HG03196 (cell line): ENCODE measurements at regions not wholly inside any gene's neighbourhood (a gene's known extent, or its start where the extent isn't known, plus 50 kb on each side); places are given as distances from the start of the nearest gene placed in this dataset.

Experiments
- ATAC-seq: cut with Tn5 transposase; IDR thresholded peaks from one replicate; pipeline ENCODE4 v1.9.1; 2021; ENCODE audit not compliant: unreplicated experiment

DNA sequence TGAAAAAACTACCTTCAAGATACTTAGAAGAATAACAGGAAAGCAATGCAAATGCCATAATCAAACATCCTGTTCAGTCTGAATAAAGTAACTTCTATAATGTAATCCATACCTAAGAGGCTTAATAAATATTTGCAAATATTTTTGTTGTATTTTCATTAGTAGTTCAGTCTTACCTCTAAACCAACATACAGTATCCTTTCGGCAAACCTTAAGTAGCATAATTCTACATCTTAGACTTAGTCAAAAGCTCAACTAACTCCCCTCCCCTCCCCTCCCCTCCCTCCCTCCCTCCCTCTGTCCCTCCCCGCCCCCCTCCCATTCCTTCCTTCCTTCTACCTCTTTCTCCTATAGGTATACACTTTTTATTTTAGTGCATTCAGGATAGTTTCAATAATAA lies 1373.2 kb downstream of the SUCLG1 start:
- no peak for ATAC-seq

- ATAC-seq, result no peak
These were observed 1377.0 kb downstream of the SUCLG1 start for GRCh38 chr2:83081826-83082690.

DNA sequence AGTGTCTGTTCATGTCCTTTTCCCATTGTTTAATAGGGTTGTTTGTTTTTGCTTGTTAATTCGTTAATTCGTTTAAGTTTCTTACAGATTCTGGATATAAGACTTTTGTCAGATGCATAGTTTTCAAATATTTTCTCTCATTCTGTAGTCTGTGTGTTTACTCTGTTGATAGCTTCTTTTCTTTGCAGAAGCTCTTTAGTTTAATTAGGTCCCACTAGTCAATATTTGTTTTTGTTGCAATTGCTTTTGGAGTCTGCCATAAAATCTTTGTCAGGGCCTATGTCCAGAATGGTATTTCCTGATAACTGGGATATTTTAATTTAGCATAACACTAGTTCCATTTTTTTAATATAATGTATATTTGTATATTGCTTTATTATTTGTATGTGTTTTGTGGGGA lies 1380.1 kb downstream of the SUCLG1 start:
- ATAC-seq, result no peak

DNA sequence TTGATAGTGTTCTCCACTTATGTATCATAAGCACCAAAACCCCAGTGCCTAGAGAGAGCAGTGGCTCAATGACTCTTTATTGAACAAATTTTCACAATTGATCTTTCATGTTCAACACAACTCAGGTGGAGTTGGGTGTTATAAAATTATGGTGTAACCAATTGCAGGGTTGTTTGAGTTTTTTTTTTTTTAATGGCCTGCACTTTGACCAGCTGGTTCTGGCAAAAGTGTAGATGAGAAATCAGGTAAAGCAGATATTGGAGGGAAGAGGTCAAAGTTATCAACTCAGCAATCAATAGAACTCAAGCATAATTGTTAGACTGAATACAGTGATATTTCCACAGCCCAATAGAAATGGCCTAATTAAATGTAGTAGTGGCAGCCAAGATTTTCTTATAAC lies 1386.3 kb downstream of the SUCLG1 start:
- no peak for ATAC-seq

DNA sequence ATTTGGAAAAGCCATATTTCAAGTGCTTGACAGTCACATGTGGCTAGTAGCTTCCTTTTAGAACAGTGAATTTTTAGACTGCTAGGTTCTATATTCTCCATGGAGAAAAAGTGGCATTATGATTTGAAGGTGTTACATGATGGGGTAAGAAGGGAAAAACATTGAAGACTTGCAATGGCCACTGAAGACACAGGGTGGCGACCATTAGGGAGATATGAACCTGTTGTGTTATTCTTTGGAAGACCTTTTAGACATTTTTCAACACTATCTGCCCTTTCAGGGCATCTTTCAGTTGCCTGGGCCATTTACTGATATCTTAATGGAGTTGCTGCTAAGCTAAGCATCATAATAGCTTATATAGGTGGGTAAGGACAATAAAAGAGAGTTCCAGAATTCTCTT lies 1387.2 kb downstream of the SUCLG1 start:
- no peak for ATAC-seq

DNA sequence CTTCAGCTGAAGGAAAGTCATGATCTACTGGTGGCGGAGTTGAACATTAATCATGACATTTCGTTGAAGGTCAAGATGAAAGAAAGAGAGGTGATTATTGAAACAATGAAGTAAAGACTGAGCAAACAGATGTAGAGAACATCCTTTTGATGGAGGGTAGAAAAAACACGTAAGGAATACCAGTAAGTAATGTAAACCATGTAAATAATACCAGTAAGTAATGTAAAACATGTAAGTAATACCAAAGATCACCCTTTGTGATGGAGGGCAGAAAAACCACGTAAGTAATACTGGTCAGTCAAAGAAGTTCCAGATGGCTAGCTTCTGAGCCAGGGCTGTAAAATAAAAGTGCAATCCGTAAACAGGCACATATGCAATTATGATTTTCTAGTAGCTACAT lies 1387.7 kb downstream of the SUCLG1 start:
- ATAC-seq, result no peak

GRCh38 chr2:83069724-83070123 lies 1389.4 kb downstream of the SUCLG1 start:
- ATAC-seq, result no peak

DNA sequence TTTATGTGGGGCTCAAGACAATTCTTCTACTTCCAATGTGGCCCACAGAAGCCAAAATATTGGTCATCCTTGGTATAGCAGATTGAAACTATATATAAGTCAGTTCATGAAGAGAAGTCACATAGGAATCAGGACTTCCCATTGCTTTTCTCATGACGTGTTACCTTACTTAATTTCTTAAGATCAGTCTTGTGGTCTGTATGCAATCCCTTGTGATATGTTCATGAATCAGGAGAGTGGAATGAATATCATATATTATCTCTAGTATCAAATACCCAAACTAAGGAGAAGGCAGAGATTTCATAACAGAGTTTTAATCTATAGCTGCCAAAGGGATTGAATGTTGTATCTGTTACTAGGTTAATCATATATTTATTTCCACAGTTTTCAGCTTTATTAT lies 1390.4 kb downstream of the SUCLG1 start:
- ATAC-seq, result no peak

DNA sequence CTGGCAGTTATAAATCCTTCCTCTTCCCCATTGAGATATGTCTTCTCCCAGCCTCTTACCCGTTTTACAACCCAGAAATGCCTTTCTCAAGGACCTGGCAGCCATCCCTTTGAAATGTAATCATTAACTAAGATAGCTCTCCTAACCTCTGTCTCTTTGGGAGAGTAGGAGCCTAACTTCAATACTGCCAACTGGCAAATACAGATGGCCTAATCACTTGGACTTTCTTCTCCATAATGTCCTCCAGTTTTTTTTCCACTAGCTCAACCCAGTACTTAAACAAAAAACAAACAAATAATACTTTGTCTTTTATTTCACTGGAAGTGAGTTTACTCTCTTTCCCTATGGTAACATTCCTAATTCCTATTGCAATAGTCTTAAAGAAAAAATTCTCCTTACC lies 1391.1 kb downstream of the SUCLG1 start:
- ATAC-seq, result no peak

DNA sequence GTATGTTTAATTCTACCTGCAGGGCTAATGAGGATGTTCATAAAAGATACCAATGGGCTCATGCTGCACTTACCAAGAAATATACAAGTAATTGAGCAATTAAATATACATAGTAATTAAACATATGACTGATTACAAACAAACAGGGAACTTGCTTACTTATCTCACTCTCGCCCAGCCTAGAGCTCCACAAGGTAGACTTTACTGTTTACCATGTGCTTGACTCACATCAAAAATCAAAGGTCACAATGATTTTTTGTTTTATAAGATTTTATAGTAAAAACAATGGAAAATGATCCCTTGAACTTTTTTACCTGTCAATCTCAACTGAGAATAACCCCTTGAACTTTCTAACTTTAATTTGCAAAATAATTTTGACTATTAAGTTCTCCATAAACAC lies 1395.1 kb downstream of the SUCLG1 start:
- no peak for ATAC-seq

DNA sequence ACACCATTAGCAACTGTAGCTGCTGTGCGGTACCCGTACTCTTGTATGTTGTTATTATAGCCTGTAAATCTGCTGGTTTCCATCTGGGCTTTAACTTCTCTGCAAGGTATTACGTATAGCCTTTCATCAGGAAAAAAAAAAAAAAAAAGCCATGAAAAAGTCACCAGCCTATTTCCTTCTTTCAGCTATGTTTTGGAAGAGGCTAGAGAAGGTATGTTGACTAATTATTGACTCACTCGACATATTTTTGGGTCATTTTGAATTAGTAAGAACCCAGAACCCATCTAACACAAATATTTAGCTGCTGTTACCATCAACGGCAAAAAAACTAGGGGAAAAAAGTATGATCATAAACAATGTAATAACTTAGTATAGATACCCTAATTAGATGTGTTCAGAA lies 1395.6 kb downstream of the SUCLG1 start:
- ATAC-seq, result no peak

DNA sequence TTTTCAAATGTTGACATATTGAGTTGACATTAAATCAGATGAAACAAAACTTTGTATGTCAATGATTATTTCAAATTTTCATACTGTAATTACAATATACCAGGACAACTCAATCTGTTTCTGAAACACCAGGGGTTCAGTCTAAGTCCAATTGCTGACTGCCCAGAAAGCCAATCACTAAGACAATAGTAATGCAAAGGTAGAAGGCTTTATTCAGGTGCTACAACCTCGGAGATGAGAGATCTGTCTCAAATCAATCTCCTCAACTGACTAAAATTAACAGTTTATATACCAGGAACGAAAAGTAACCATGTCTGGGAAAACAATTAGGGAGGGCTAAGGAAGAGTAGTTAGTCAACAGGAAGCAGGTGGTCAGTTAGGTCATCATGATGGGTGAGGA lies 1400.4 kb downstream of the SUCLG1 start:
- ATAC-seq, result no peak

GRCh38 chr2:83055376-83056010 lies 1403.6 kb downstream of the SUCLG1 start:
- ATAC-seq, result no peak

- no peak for ATAC-seq
These were observed 1404.3 kb downstream of the SUCLG1 start for GRCh38 chr2:83054751-83055150.

- no peak for ATAC-seq
These were observed 1407.4 kb downstream of the SUCLG1 start for GRCh38 chr2:83051538-83052170.

DNA sequence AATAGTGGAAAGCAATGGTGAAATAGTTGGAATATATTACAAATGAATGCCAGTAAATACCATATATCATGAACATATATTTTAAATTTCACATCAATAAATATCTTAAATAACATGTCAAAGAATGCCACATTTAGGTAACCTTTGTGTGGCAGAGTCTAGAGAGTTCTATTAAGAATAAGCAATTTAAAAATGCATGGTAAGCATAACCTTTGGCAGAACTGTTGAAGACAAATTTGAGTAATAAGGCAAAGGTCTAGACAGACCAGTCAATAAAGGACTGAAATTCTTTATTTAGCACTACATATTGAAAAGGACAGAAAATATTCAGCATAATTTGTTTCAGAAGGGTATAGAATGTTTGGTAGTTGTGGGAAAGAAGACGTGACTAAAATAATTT lies 1417.0 kb downstream of the SUCLG1 start:
- ATAC-seq, result no peak

- ATAC-seq, result no peak
These were observed 1436.4 kb downstream of the SUCLG1 start for GRCh38 chr2:83022631-83023210.

DNA sequence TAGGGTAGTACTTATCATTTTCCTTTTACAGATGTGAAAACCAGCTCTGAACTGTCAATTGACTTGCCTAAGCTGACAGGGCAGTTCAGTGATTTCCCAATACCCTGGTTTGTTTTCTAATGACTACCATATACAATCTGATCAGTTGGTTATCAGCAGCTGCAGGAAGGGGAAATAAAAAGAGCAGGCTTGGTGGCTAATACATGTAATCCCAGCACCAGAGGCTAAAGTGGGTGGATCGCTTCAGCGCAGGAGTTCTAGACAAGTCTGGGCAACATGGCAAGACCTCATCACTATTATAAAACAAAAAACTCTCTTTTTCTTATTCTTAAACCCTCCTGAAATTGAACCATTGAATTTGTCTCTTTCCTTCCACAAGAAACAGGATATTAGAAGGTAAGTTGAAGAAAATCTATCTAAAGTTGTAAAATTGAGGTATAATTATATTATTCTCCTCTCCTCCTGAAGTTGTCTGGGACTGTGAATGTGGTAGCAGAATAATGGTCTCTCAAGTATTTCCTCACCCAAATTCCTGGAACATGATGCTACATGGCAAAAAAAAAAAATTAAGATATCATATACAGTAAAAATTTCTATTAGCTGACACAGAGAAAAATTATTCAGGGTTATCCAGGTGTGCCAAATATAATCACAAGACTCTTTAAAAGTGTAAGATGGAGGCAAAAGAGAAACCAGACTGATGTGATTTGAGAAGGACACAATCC lies 1441.6 kb downstream of the SUCLG1 start:
- no peak for ATAC-seq

GRCh38 chr2:83016343-83017110 lies 1442.6 kb downstream of the SUCLG1 start:
- no peak for ATAC-seq

- ATAC-seq, result no peak
These were observed 1443.2 kb downstream of the SUCLG1 start for GRCh38 chr2:83015900-83016299.
